22Rv1 (cell line): ENCODE measurements at regions not wholly inside any gene's neighbourhood (a gene's known extent, or its start where the extent isn't known, plus 50 kb on each side); places are given as distances from the start of the nearest gene placed in this dataset.

Experiments used
- CTCF ChIP-seq: fragments of 450-650 bp; IDR thresholded peaks from 2 replicates; pipeline ENCODE4 v1.5.1; 2017; ENCODE audit warnings: mild to moderate bottlenecking
- ZFX ChIP-seq: fragments of 450-650 bp; IDR thresholded peaks from 2 replicates; pipeline ENCODE4 v1.6.1; 2017; ENCODE audit warnings: antibody characterized with exemption, borderline replicate concordance

- TF ChIP-seq CTCF (no peak), ZFX (no peak)
Measured at GRCh38 chr1:30042438-30043147, 680.8 kb downstream of the MATN1 start.
